ENCODE measurements at regions not wholly inside any gene's neighbourhood (a gene's known extent, or its start where the extent isn't known, plus 50 kb on each side); places are given as distances from the start of the nearest gene placed in this dataset.

GRCh38 chr4:177895136-177895535, 452.9 kb upstream of the AGA start:
- DNase-seq (ENCODE audit: low read depth), result no peak
- H3K4me3 ChIP-seq (ENCODE audit: low read depth, low read length), result no peak overlapping the region

DNA sequence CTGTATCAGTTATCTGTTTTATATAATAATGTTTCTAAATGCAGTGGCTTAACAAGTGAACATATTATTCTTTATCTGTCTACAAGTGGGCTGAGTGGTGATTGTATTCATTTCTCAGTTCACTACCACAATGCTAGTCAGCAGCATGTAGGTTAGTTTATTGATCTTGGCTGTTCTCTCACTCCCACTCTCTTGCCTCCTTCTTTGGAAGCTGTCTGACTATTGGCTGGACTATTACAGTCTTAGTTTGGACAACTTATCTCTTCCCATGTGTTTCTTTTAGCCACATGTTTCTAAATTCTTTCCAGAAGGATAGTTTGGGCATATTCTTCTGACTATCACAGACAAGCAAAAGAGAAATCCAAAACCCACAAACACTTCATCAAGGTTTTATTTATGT, 459.5 kb upstream of the AGA start:
- DNase-seq (ENCODE audit: low read depth), result no peak
- no peak overlapping the region for H3K4me3 ChIP-seq (ENCODE audit: low read depth, low read length)

DNA sequence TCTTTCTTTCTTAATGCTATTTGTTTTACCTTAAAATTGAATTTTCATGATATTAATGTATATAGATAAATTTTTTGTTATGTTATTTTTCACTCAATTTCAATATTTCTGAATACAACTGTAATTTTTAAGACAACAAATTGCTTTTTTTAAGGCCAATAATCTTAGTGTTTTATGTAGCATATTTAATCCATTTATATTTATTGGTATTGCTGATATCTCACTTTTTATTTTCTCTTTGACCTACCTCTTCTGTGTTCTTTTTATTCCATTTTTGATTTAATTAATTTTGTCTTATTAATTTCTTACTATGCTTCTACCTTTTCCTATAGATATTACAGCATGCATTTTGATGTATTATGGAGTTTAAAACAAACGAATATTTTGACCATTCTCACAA, 460.1 kb upstream of the AGA start:
- no peak overlapping the region for H3K4me3 ChIP-seq (ENCODE audit: low read depth, low read length)
- DNase-seq (ENCODE audit: low read depth), result no peak

- no peak overlapping the region for H3K4me3 ChIP-seq (ENCODE audit: low read depth, low read length)
- no peak for DNase-seq (ENCODE audit: low read depth)
Measured at GRCh38 chr4:177907736-177908424, 465.6 kb upstream of the AGA start.

GRCh38 chr4:177921715-177922114, 479.5 kb upstream of the AGA start:
- H3K4me3 ChIP-seq (ENCODE audit: low read depth, low read length), result no peak overlapping the region
- no peak for DNase-seq (ENCODE audit: low read depth)

GRCh38 chr4:177923888-177924287, 481.7 kb upstream of the AGA start:
- H3K4me3 ChIP-seq (ENCODE audit: low read depth, low read length), result no peak overlapping the region
- no peak for DNase-seq (ENCODE audit: low read depth)

GRCh38 chr4:177937041-177937440, 494.8 kb upstream of the AGA start:
- no peak for DNase-seq (ENCODE audit: low read depth)
- no peak overlapping the region for H3K4me3 ChIP-seq (ENCODE audit: low read depth, low read length)

- DNase-seq (ENCODE audit: low read depth), result no peak
- no peak overlapping the region for H3K4me3 ChIP-seq (ENCODE audit: low read depth, low read length)
Measured at GRCh38 chr4:177938226-177938625, 496.0 kb upstream of the AGA start.

DNA sequence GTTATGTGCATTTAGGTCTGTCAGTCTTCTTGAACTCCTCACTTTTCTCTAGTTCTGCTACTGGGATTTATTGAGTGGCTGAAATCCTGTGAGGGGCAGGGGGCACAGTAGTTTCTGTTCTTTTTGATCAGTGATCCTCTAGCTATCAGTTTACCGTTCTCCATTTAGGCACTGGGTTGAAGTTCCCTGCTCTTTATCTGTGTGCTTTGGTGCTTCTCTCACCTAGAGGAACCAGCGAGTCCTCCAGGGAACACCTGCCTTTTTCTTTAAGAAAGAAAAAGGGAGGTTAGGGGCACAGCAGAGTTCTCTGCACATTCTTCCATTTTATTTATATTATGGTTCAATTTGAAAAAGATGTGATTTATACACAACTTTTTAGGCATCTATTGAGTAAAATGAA, 503.0 kb upstream of the AGA start:
- no peak for DNase-seq (ENCODE audit: low read depth)
- no peak overlapping the region for H3K4me3 ChIP-seq (ENCODE audit: low read depth, low read length)

DNA sequence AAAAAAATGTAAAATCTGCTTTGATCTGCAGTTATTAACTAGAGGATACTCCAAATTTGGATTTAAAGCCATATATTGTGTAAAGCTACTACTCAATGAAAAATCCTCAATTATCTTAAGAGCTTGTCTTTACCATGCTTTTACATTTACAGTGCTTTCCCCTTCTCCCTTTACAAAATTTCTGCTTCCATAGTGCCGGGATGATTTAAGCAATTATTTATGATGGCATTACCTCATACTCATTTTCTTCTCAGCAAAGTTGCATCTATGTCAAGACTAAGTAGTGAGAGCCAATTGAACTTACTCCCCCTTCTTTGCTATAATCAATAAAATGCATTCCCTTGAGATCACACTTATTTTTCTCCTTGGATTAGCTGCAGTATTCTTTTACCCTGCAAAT, 505.4 kb upstream of the AGA start:
- DNase-seq (ENCODE audit: low read depth), result no peak
- H3K4me3 ChIP-seq (ENCODE audit: low read depth, low read length), result no peak overlapping the region

DNA sequence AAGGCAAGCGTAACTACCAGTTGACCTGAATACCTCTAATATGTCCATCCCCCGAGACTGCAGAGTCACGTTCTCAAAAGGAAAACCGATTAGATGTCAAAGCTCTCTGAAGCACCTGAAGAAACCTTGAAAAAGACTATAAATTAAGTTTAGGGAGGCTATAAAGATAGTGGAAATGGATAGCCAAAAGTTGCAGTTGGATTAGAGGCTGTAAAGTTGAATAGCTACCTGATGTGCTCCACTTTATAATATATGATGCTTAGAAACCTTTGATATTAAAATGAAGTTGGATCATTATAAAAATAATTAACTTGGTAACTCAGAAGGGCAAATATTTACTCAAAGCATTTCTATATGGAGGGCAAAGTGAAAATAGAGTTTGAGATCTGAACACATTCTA, 506.6 kb upstream of the AGA start:
- no peak for DNase-seq (ENCODE audit: low read depth)

DNA sequence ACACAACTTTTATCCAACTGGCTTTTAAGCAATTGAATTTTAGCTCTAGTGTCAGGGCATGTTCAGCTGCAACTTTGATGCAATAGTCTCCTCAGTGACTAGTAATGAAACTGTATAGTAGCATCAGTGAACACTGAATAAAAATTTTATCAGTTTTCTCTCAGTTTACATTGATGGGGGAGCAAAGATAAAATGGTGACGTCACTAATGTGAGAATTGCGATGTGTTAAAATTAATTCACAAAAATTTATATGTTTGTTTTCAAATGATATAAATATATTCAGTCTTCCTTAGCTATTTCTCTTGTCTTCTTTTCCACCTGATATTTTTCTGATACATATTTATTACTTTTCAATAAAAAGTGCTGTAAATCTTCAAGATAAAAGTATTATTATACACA, 508.8 kb upstream of the AGA start:
- H3K4me3 ChIP-seq (ENCODE audit: low read depth, low read length), result no peak overlapping the region
- DNase-seq (ENCODE audit: low read depth), result no peak

More for the DNA sequence above, 506.6 kb upstream of the AGA start:
- no peak overlapping the region for H3K4me3 ChIP-seq (ENCODE audit: low read depth, low read length)

DNA sequence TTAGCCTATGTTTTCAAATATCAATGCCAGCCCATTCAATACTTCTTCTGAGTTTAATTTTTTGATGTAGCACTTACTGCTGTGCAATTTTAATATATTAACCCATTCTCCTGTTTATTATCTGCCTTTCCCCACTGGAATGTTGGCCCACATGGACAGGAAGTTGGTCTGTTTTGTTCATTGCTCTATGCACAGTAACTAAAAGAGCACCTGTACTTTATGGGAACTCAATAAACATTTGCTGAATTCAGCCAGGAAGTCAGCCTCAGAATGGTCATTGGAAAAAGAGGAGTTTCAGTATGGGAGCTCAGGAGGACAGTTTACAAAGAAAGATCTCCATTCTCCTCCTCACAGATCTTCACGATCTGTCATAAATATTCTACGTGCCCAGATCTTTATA, 510.5 kb upstream of the AGA start:
- DNase-seq (ENCODE audit: low read depth), result no peak
- no peak overlapping the region for H3K4me3 ChIP-seq (ENCODE audit: low read depth, low read length)

DNA sequence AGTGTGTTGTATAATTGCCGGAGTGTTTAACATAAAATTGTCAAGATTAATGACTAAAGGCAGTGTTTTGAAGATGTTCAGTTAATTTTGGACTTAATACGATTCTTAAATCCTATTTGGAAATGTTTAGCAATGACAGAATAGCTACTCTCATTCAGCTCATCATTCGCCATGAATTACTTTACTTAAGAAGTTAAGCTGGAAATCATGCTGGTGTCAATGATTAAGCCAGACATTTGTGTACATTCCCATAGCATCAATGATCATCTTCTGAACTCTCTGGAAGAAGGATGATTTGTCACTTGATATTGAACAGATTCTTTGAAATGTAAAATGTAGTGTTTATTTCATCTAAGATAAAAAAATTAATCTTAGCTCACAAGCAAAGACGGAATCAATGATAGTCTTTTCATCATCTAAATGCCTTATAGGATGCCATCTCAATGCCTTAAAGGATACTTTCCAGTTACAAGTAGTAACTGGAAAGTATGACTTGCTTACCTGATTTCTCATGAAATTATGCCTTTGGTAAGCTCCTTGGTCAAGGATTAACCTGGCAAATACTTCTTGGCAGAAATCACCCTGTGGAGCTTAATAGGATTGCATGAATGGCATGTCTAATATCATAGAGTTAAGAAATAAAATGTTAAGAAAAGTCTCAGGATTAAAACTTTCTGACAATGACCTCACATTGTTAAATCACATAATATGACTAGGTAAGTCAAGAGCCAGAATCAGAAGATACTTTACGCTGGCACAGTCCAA, 515.5 kb upstream of the AGA start:
- no peak overlapping the region for H3K4me3 ChIP-seq (ENCODE audit: low read depth, low read length)
- no peak for DNase-seq (ENCODE audit: low read depth)

GRCh38 chr4:177960566-177960965, 518.3 kb upstream of the AGA start:
- DNase-seq (ENCODE audit: low read depth), result no peak
- no peak overlapping the region for H3K4me3 ChIP-seq (ENCODE audit: low read depth, low read length)

- H3K4me3 ChIP-seq (ENCODE audit: low read depth, low read length), result no peak overlapping the region
- no peak for DNase-seq (ENCODE audit: low read depth)
Measured at GRCh38 chr4:177961761-177962380, 519.6 kb upstream of the AGA start.

DNA sequence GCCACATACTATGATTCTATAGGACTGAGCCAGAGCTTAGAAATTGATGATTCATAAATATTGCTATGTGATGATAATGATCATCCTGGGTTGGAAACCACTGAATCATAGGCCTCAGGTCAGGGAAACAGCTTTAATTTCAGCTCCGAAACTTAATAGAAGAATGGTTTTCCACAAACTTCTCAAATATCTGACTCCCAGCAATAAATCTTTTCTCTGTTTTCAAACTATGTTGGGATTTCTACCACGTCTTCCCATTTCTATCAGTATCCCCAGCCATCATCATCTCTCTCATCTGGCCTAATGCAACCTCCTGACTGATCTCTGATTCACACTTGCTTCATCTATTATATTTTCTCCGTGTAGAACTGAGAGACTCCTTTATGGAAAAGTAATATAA, 521.8 kb upstream of the AGA start:
- no peak overlapping the region for H3K4me3 ChIP-seq (ENCODE audit: low read depth, low read length)
- no peak for DNase-seq (ENCODE audit: low read depth)

- DNase-seq (ENCODE audit: low read depth), result no peak
- no peak overlapping the region for H3K4me3 ChIP-seq (ENCODE audit: low read depth, low read length)
Measured at GRCh38 chr4:177964693-177965168, 522.5 kb upstream of the AGA start.

GRCh38 chr4:177967328-177967727, 525.1 kb upstream of the AGA start:
- H3K4me3 ChIP-seq (ENCODE audit: low read depth, low read length), result no peak overlapping the region
- DNase-seq (ENCODE audit: low read depth), result no peak

- H3K4me3 ChIP-seq (ENCODE audit: low read depth, low read length), result no peak overlapping the region
- no peak for DNase-seq (ENCODE audit: low read depth)
Measured at GRCh38 chr4:177968817-177969442, 526.7 kb upstream of the AGA start.

Measured in skeletal muscle cell (primary cell).